ENCODE measurements at regions not wholly inside any gene's neighbourhood (a gene's known extent, or its start where the extent isn't known, plus 50 kb on each side); places are given as distances from the start of the nearest gene placed in this dataset.

GRCh38 chr14:51507906-51508511 is 143.7 kb upstream of the FRMD6 start:
- Histone ChIP-seq H3K27ac (peak overlapping the region; percentile 24), H3K9me3 (ENCODE audit: severe bottlenecking) (no peaks in the 10 kb centered on the region), H3K27me3 (ENCODE audit: insufficient read depth, low read depth, severe bottlenecking) (no peaks in the 10 kb centered on the region), H3K36me3 (no peaks in the 10 kb centered on the region), H3K4me3 (ENCODE audit: low read depth, low read length) (no peak overlapping the region)
- no peak for TF ChIP-seq CTCF (IDR thresholded peaks at IDR 0.05; ENCODE audit: low read depth, low read length)
- DNase-seq, result peak; percentile 54

GRCh38 chr14:51511265-51511664 is 140.4 kb upstream of the FRMD6 start:
- H3K4me3 ChIP-seq (ENCODE audit: low read depth, low read length), result no peak overlapping the region
- no peaks in the 10 kb centered on the region for H3K9me3 ChIP-seq (ENCODE audit: severe bottlenecking)
- TF ChIP-seq CTCF (IDR thresholded peaks at IDR 0.05; ENCODE audit: low read depth, low read length), result no peak
- no peaks in the 10 kb centered on the region for H3K36me3 ChIP-seq
- H3K27me3 ChIP-seq (ENCODE audit: insufficient read depth, low read depth, severe bottlenecking), result no peaks in the 10 kb centered on the region
- DNase-seq, result no peak
- H3K27ac ChIP-seq, result no peak overlapping the region

- Histone ChIP-seq H3K4me3 (ENCODE audit: low read depth, low read length) (no peak overlapping the region), H3K36me3 (no peaks in the 10 kb centered on the region), H3K27ac (no peak overlapping the region), H3K9me3 (ENCODE audit: severe bottlenecking) (no peaks in the 10 kb centered on the region), H3K27me3 (ENCODE audit: insufficient read depth, low read depth, severe bottlenecking) (no peaks in the 10 kb centered on the region)
- TF ChIP-seq CTCF (IDR thresholded peaks at IDR 0.05; ENCODE audit: low read depth, low read length), result no peak
- DNase-seq, result no peak
These were observed 139.4 kb upstream of the FRMD6 start for GRCh38 chr14:51512316-51512715.

- no peak for DNase-seq
- TF ChIP-seq CTCF (IDR thresholded peaks at IDR 0.05; ENCODE audit: low read depth, low read length), result no peak
- Histone ChIP-seq H3K36me3 (no peaks in the 10 kb centered on the region), H3K4me3 (ENCODE audit: low read depth, low read length) (no peak overlapping the region), H3K9me3 (ENCODE audit: severe bottlenecking) (no peaks in the 10 kb centered on the region), H3K27ac (no peak overlapping the region), H3K27me3 (ENCODE audit: insufficient read depth, low read depth, severe bottlenecking) (no peaks in the 10 kb centered on the region)
These were observed 138.4 kb upstream of the FRMD6 start for GRCh38 chr14:51513281-51513680.

GRCh38 chr14:51513933-51514332 is 137.8 kb upstream of the FRMD6 start:
- Histone ChIP-seq H3K27ac (no peak overlapping the region), H3K27me3 (ENCODE audit: insufficient read depth, low read depth, severe bottlenecking) (no peaks in the 10 kb centered on the region), H3K36me3 (no peaks in the 10 kb centered on the region), H3K4me3 (ENCODE audit: low read depth, low read length) (no peak overlapping the region), H3K9me3 (ENCODE audit: severe bottlenecking) (no peaks in the 10 kb centered on the region)
- no peak for DNase-seq
- TF ChIP-seq CTCF (IDR thresholded peaks at IDR 0.05; ENCODE audit: low read depth, low read length), result no peak

GRCh38 chr14:51515611-51516010 is 136.1 kb upstream of the FRMD6 start:
- Histone ChIP-seq H3K36me3 (no peaks in the 10 kb centered on the region), H3K9me3 (ENCODE audit: severe bottlenecking) (no peaks in the 10 kb centered on the region), H3K27me3 (ENCODE audit: insufficient read depth, low read depth, severe bottlenecking) (no peaks in the 10 kb centered on the region), H3K4me3 (ENCODE audit: low read depth, low read length) (no peak overlapping the region), H3K27ac (no peak overlapping the region)
- no peak for TF ChIP-seq CTCF (IDR thresholded peaks at IDR 0.05; ENCODE audit: low read depth, low read length)
- no peak for DNase-seq
